Hepatocyte (in vitro differentiated cells): ENCODE measurements at regions not wholly inside any gene's neighbourhood (a gene's known extent, or its start where the extent isn't known, plus 50 kb on each side); places are given as distances from the start of the nearest gene placed in this dataset.

Experiments used
- DNase-seq: peaks from one replicate; pipeline ENCODE4 v3.0.0-alpha.2; 2016; ENCODE audit warnings: low spot score
- H2AFZ ChIP-seq: fragments of 200-600 bp; sonication (generic); 2 replicates; pipeline ENCODE4 v1.6.0; 2016; ENCODE audit warnings: antibody characterized with exemption, mild to moderate bottlenecking
- H3K27ac ChIP-seq: fragments of 200-600 bp; sonication (generic); 2 replicates; pipeline ENCODE4 v1.5.1; 2016; ENCODE audit warnings: mild to moderate bottlenecking
- H3K27me3 ChIP-seq: fragments of 200-600 bp; sonication (generic); 2 replicates; pipeline ENCODE4 v1.6.1; 2016
- H3K36me3 ChIP-seq: fragments of 200-600 bp; sonication (generic); replicated peaks from 2 replicates; pipeline ENCODE4 v1.5.1; 2016; ENCODE audit warnings: low read depth; ENCODE audit not compliant: insufficient read depth
- H3K4me1 ChIP-seq: fragments of 200-600 bp; sonication (generic); 2 replicates; pipeline ENCODE4 v1.5.1; 2016; ENCODE audit warnings: mild to moderate bottlenecking, moderate library complexity; ENCODE audit not compliant: insufficient read depth
- H3K4me2 ChIP-seq: fragments of 200-600 bp; sonication (generic); 2 replicates; pipeline ENCODE4 v1.6.0; 2016
- H3K4me3 ChIP-seq: fragments of 200-600 bp; sonication (generic); 2 replicates; pipeline ENCODE4 v1.5.1; 2016; ENCODE audit warnings: mild to moderate bottlenecking
- H3K79me2 ChIP-seq: fragments of 200-600 bp; sonication (generic); 2 replicates; pipeline ENCODE4 v1.6.0; 2017; ENCODE audit warnings: mild to moderate bottlenecking
- H3K9me2 ChIP-seq: fragments of 200-600 bp; sonication (generic); replicated peaks from 2 replicates; pipeline ENCODE4 v1.6.0; 2017; ENCODE audit warnings: mild to moderate bottlenecking; ENCODE audit not compliant: insufficient read depth
- H3K9me3 ChIP-seq: fragments of 200-600 bp; sonication (generic); 2 replicates; pipeline ENCODE4 v1.5.1; 2016; ENCODE audit warnings: low read depth, mild to moderate bottlenecking
- H4K20me1 ChIP-seq: fragments of 200-600 bp; sonication (generic); 2 replicates; pipeline ENCODE4 v1.6.0; 2016; ENCODE audit warnings: mild to moderate bottlenecking; ENCODE audit not compliant: insufficient read depth, poor library complexity, severe bottlenecking
- EZH2 ChIP-seq: fragments of 200-600 bp; sonication (generic); IDR thresholded peaks from 2 replicates; pipeline ENCODE4 v1.6.1; 2016; ENCODE audit warnings: antibody characterized with exemption, mild to moderate bottlenecking, borderline replicate concordance
- EZH2phosphoT487 ChIP-seq: fragments of 200-600 bp; sonication (generic); IDR thresholded peaks from one replicate; pipeline ENCODE4 v1.6.1; 2018; ENCODE audit warnings: antibody characterized with exemption, mild to moderate bottlenecking, low read depth, moderate library complexity; ENCODE audit not compliant: unreplicated experiment, severe bottlenecking
- WGBS: methylation state at CpG from one replicate; pipeline ENCODE4 v1.1.6; 2016; ENCODE audit warnings: low lambda C conversion rate; ENCODE audit errors: missing lambda C conversion rate; 5-methylcytosine and 5-hydroxymethylcytosine counted together
- TF ChIP-seq, protein P1 (sequence below): fragments of 200-600 bp; sonication (generic); IDR thresholded peaks from 2 replicates; pipeline ENCODE4 v1.5.1; 2016; ENCODE audit warnings: antibody characterized with exemption, mild to moderate bottlenecking; ENCODE audit not compliant: poor library complexity

DNA sequence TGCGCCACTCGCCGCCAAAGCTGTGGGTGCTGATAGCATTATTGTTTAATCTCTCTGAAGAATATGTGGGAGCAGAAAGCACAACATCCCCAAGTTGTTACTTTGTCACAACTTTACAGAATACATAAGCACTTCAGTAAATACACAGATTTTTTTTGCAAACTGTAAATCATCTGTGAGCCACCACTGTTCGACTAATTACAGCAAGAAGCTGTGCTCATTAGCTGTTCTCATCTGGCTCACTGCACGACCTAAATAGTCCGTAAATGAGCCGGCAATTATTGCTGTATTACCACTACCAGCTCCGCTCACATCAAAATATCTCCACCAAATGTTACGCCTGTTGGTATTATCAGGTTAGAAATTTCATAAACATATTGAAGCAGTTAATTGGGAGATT lies 228.9 kb upstream of the PRKD1 start:
- H3K9me3 ChIP-seq = no peaks in the 10 kb centered on the region

DNA sequence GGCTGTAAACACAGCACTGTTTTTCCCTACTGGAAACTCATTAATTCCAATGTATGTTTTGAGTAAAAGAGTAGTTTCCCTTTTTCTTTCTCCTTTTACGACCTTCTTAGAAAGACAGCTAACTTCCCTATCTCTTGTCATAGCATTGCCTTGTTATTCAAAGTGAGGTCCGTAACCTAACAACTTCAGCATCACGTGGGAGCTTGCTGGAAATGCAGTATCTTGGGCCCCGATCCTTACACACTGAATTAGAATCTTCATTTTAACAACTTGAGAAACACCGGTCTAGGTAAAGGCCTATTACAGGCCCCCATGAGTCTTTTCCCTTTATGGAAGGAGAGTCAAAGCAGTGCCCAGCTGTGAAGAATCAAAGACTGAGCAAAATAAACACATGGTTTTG lies 230.7 kb upstream of the PRKD1 start:
- no peaks in the 10 kb centered on the region for H3K79me2 ChIP-seq
- H3K36me3 ChIP-seq = no peaks in the 10 kb centered on the region
- H3K9me3 ChIP-seq = no peaks in the 10 kb centered on the region
- DNase-seq = no peak
- TF ChIP-seq EZH2 (no peak), EZH2phosphoT487 (no peak)
- TF ChIP-seq, protein P1, sequence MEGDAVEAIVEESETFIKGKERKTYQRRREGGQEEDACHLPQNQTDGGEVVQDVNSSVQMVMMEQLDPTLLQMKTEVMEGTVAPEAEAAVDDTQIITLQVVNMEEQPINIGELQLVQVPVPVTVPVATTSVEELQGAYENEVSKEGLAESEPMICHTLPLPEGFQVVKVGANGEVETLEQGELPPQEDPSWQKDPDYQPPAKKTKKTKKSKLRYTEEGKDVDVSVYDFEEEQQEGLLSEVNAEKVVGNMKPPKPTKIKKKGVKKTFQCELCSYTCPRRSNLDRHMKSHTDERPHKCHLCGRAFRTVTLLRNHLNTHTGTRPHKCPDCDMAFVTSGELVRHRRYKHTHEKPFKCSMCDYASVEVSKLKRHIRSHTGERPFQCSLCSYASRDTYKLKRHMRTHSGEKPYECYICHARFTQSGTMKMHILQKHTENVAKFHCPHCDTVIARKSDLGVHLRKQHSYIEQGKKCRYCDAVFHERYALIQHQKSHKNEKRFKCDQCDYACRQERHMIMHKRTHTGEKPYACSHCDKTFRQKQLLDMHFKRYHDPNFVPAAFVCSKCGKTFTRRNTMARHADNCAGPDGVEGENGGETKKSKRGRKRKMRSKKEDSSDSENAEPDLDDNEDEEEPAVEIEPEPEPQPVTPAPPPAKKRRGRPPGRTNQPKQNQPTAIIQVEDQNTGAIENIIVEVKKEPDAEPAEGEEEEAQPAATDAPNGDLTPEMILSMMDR = no peak
- H4K20me1 ChIP-seq = no peaks in the 10 kb centered on the region
- H3K4me1 ChIP-seq = no peaks in the 10 kb centered on the region
- no peak overlapping the region for H3K4me2 ChIP-seq
- H3K27ac ChIP-seq = no peak overlapping the region
- H2AFZ ChIP-seq = no peak overlapping the region
- H3K4me3 ChIP-seq = no peak overlapping the region
- H3K9me2 ChIP-seq = no peaks in the 10 kb centered on the region
- WGBS = 45% methylated on average over 5 of the region's 5 CpGs
- H3K27me3 ChIP-seq = no peaks in the 10 kb centered on the region

More for the DNA sequence above, 228.9 kb upstream of the PRKD1 start:
- H3K36me3 ChIP-seq = no peaks in the 10 kb centered on the region
- no peaks in the 10 kb centered on the region for H4K20me1 ChIP-seq
- no peaks in the 10 kb centered on the region for H3K79me2 ChIP-seq
- no peak overlapping the region for H3K27ac ChIP-seq
- no peak overlapping the region for H3K4me3 ChIP-seq
- H2AFZ ChIP-seq = no peak overlapping the region
- H3K9me2 ChIP-seq = no peaks in the 10 kb centered on the region
- TF ChIP-seq, protein P1 = no peak
- TF ChIP-seq EZH2phosphoT487 (no peak), EZH2 (no peak)
- WGBS = 79% methylated on average over 9 of the region's 9 CpGs
- no peaks in the 10 kb centered on the region for H3K4me1 ChIP-seq
- no peaks in the 10 kb centered on the region for H3K27me3 ChIP-seq
- DNase-seq = no peak
- H3K4me2 ChIP-seq = no peak overlapping the region

DNA sequence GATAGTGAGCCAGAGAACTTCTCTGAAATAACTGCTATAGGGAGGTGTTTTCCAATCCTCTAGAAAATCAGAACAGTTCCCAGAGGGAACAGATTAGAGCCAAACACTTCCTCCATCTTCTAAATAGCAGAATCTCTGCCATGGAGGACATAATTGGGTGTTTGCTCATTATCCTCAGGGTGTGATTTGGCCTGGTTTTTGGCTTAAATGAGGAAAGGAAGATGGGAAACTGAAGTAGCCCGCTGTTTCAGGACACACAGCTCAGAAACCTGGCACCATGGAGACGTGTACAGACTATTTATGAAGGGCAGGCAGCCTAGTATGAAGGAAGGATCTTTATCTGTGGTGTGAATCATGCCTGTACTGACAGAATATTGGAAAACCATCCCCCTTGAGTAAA lies 231.7 kb upstream of the PRKD1 start:
- H3K79me2 ChIP-seq = no peaks in the 10 kb centered on the region
- no peaks in the 10 kb centered on the region for H4K20me1 ChIP-seq
- H3K4me1 ChIP-seq = no peaks in the 10 kb centered on the region
- whole genome bisulfite sequencing = 80% methylated on average over 2 of the region's 2 CpGs
- H2AFZ ChIP-seq = no peak overlapping the region
- H3K9me3 ChIP-seq = no peaks in the 10 kb centered on the region
- DNase-seq = no peak
- H3K36me3 ChIP-seq = no peaks in the 10 kb centered on the region
- no peaks in the 10 kb centered on the region for H3K9me2 ChIP-seq
- H3K4me3 ChIP-seq = no peak overlapping the region
- no peak overlapping the region for H3K4me2 ChIP-seq
- no peak for TF ChIP-seq EZH2phosphoT487
- H3K27ac ChIP-seq = no peak overlapping the region
- no peaks in the 10 kb centered on the region for H3K27me3 ChIP-seq

DNA sequence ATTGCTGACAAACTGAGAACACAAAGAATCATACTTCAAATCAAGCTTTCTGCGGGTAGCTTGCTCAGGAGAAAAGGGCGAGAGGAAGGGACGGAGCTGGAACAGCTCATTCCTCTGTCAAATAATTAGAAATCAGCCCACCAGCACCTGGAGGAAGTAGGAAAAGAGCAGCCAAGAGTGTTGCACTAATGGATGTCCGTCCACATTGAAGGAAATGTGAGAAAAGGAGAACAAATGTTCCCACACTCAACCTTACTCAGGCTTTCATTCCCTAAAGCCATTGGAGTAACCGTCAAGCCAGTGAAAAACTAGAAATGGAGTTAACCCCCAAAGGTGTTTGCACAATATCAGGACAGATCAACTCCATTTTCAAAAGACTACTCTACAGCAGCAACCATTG lies 233.0 kb upstream of the PRKD1 start:
- Histone ChIP-seq H3K79me2 (no peaks in the 10 kb centered on the region), H3K4me3 (no peak overlapping the region), H3K27ac (no peak overlapping the region), H3K36me3 (no peaks in the 10 kb centered on the region), H3K9me3 (no peaks in the 10 kb centered on the region), H3K27me3 (no peaks in the 10 kb centered on the region), H2AFZ (no peak overlapping the region), H3K9me2 (no peaks in the 10 kb centered on the region), H3K4me2 (no peak overlapping the region), H4K20me1 (no peaks in the 10 kb centered on the region), H3K4me1 (no peaks in the 10 kb centered on the region)
- DNase-seq = no peak
- TF ChIP-seq, protein P1 = no peak
- no peak for TF ChIP-seq EZH2phosphoT487
- no peak for TF ChIP-seq EZH2
- WGBS = 83% methylated on average over 5 of the region's 5 CpGs
